Sigmoid colon (tissue), 3 donors: ENCODE measurements at regions not wholly inside any gene's neighbourhood (a gene's known extent, or its start where the extent isn't known, plus 50 kb on each side); places are given as distances from the start of the nearest gene placed in this dataset.

Experiments
- POLR2A ChIP-seq, 2 donors: fragments of 450-650 bp; IDR thresholded peaks; one replicate each; pipeline ENCODE4 v1.6.1; 2016; ENCODE audit warnings: antibody characterized with exemption in 2 of 2, mild to moderate bottlenecking in 2 of 2, moderate library complexity in 2 of 2
- TF ChIP-seq, protein P1 (sequence below), 4 experiments: fragments of 450-650 bp in 3 of 4; fragments of 200-600 bp in 1 of 4; IDR thresholded peaks; one replicate each; pipeline ENCODE4 v1.5.1; 2016 to 2019; ENCODE audit warnings: antibody characterized with exemption in 4 of 4, mild to moderate bottlenecking in 3 of 4, moderate library complexity in 2 of 4

DNA sequence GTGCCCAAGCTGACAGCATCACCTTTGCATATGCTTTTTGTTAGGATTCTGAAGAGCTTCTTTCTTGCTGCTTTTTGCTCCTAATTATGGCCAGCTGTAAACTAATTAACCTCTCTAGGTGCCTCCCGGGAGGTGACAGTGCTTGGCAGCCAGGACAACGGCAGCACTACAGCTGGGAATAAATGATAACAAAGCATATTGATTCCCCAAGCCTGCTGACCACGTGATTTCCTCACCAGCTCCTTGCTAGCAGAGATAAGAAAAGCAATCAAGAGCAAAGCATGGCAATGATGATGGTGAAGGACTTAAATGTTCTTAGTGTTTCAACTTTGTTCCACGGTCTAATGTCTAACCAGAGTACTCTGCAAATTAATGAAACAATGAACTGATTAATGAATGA lies 1074.4 kb upstream of the GYPC start:
- TF ChIP-seq, protein P1, sequence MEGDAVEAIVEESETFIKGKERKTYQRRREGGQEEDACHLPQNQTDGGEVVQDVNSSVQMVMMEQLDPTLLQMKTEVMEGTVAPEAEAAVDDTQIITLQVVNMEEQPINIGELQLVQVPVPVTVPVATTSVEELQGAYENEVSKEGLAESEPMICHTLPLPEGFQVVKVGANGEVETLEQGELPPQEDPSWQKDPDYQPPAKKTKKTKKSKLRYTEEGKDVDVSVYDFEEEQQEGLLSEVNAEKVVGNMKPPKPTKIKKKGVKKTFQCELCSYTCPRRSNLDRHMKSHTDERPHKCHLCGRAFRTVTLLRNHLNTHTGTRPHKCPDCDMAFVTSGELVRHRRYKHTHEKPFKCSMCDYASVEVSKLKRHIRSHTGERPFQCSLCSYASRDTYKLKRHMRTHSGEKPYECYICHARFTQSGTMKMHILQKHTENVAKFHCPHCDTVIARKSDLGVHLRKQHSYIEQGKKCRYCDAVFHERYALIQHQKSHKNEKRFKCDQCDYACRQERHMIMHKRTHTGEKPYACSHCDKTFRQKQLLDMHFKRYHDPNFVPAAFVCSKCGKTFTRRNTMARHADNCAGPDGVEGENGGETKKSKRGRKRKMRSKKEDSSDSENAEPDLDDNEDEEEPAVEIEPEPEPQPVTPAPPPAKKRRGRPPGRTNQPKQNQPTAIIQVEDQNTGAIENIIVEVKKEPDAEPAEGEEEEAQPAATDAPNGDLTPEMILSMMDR (IDR thresholded peaks at IDR 0.05), result no peak
- no peak for TF ChIP-seq POLR2A (IDR thresholded peaks at IDR 0.05)
